ENCODE measurements at regions not wholly inside any gene's neighbourhood (a gene's known extent, or its start where the extent isn't known, plus 50 kb on each side); places are given as distances from the start of the nearest gene placed in this dataset.

GRCh38 chr12:98224584-98225221, 290.7 kb upstream of the TMPO start:
- no peak for DNase-seq

GRCh38 chr12:98227162-98227561, 288.2 kb upstream of the TMPO start:
- DNase-seq = no peak

- no peak for DNase-seq
Measured at GRCh38 chr12:98228683-98229539, 286.5 kb upstream of the TMPO start.

GRCh38 chr12:98229540-98229924, 285.9 kb upstream of the TMPO start:
- no peak for DNase-seq

GRCh38 chr12:98232753-98233390, 282.5 kb upstream of the TMPO start:
- DNase-seq = no peak

GRCh38 chr12:98235301-98235700, 280.1 kb upstream of the TMPO start:
- DNase-seq = no peak

GRCh38 chr12:98238515-98239130, 276.8 kb upstream of the TMPO start:
- no peak for DNase-seq

- DNase-seq = no peak
Measured at GRCh38 chr12:98243190-98243589, 272.2 kb upstream of the TMPO start.

GRCh38 chr12:98244136-98244535, 271.3 kb upstream of the TMPO start:
- no peak for DNase-seq

GRCh38 chr12:98253207-98254037, 262.0 kb upstream of the TMPO start:
- no peak for DNase-seq

GRCh38 chr12:98256830-98257229, 258.6 kb upstream of the TMPO start:
- no peak for DNase-seq

- DNase-seq = no peak
Measured at GRCh38 chr12:98259693-98260092, 255.7 kb upstream of the TMPO start.

- DNase-seq = no peak
Measured at GRCh38 chr12:98260276-98260675, 255.1 kb upstream of the TMPO start.

- DNase-seq = no peak
Measured at GRCh38 chr12:98262902-98263301, 252.5 kb upstream of the TMPO start.

- DNase-seq = no peak
Measured at GRCh38 chr12:98274430-98275130, 240.8 kb upstream of the TMPO start.

GRCh38 chr12:98275131-98275475, 240.3 kb upstream of the TMPO start:
- no peak for DNase-seq

- no peak for DNase-seq
Measured at GRCh38 chr12:98280152-98280551, 235.2 kb upstream of the TMPO start.

GRCh38 chr12:98280621-98281020, 234.8 kb upstream of the TMPO start:
- DNase-seq = no peak

GRCh38 chr12:98291828-98292227, 223.6 kb upstream of the TMPO start:
- DNase-seq = no peak

- DNase-seq = no peak
Measured at GRCh38 chr12:98294051-98294805, 221.2 kb upstream of the TMPO start.

- DNase-seq = no peak
Measured at GRCh38 chr12:98295681-98296080, 219.7 kb upstream of the TMPO start.

All from stimulated activated naive CD4-positive, alpha-beta T cell treated with Interleukin-2 at 50 U/mL for 16 hours (primary cell).